ENCODE measurements at regions not wholly inside any gene's neighbourhood (a gene's known extent, or its start where the extent isn't known, plus 50 kb on each side); places are given as distances from the start of the nearest gene placed in this dataset.

DNA sequence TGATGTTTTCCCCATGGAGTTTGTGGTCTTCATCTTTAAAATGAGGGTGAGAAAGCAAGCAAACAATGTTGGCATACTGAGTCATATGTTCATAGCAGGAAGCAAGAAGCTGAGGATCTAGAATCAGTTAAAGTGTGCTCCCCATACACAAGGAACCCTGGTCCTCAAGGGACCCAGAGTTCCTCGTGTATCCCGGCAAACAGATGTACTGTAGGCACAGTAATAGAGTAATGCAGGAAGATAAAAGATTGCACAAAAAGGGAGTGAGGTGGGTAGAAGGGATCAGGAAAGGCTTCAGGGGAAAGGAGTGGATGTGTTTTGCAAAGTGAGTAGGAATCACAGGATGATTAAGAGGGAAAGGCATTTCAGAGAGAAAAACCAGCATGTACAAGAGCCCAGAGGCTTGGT lies 412.3 kb upstream of the CDH11 start:
- ChIA-PET POLR2A (ENCODE audit: unreplicated experiment) (no interaction called here), CTCF (no interaction called here)
- Histone ChIP-seq H3K79me2 (ENCODE audit: low read length) (no peaks in the 10 kb centered on the region), H2AFZ (ENCODE audit: low read length) (peak overlapping the region; percentile 58; the same call in 1 of the 2 replicates), H3K9ac (ENCODE audit: low read length) (no peak overlapping the region), H3K4me1 (ENCODE audit: insufficient read depth, low read length) (peaks cover 22% of the 10 kb centered on the region), H3K9me3 (ENCODE audit: low read length) (no peaks in the 10 kb centered on the region), H4K20me1 (ENCODE audit: low read length) (no peaks in the 10 kb centered on the region), H3K27me3 (ENCODE audit: low read length) (no peaks in the 10 kb centered on the region), H3K9me2 (replicated peaks; ENCODE audit: low read length) (0 out of 2 replicates have a peak, but pooled peaks cover 2% of the 10 kb centered on the region), H3K4me3 (ENCODE audit: low read length) (no peak overlapping the region), H3K4me2 (ENCODE audit: low read length) (peak overlapping the region; percentile 54), H3F3A (ENCODE audit: low read length, unreplicated experiment) (no peaks in the 10 kb centered on the region), H3K27ac (ENCODE audit: low read length) (peak overlapping the region; percentile 70), H3K36me3 (ENCODE audit: low read depth, low read length) (no peaks in the 10 kb centered on the region)
- DNase-seq (peak; percentile 62), ATAC-seq (peak; percentile 74)
- intact Hi-C loops (cut with micrococcal nuclease): no loop called here
- no TSS peak for BruUV-seq (replicated peaks)
- TF ChIP-seq CTCF (conservative IDR thresholded peaks at IDR 0.05; ENCODE audit: low read depth, low read length) (no peak), EZH2 (IDR thresholded peaks at IDR 0.05; ENCODE audit: low read length, unreplicated experiment) (no peak), EZH2phosphoT487 (IDR thresholded peaks at IDR 0.05; ENCODE audit: borderline replicate concordance, low read length) (no peak)

DNA sequence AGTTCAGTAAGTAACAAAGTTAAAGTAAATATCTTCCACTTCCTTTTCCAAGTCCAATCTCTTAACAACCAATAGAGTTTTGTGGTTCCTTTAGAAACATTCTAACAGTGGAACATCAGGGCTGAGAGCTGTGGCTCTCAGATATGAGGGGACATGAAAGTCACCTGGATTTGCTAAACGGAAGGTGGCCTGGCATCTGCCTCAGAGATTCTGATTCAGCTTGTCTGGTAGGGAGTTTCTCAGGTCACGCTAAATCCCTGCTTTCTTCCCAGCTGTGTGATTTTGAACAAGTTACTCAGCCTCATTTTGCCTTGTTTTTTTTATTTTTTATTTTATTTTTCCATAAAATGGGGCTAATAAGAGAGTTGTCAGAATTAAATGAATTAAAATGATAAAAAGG lies 411.0 kb upstream of the CDH11 start:
- Histone ChIP-seq H3K36me3 (ENCODE audit: low read depth, low read length) (no peaks in the 10 kb centered on the region), H3K9me2 (replicated peaks; ENCODE audit: low read length) (no peaks in the 10 kb centered on the region), H3K4me2 (ENCODE audit: low read length) (no peak overlapping the region), H3F3A (ENCODE audit: low read length, unreplicated experiment) (no peaks in the 10 kb centered on the region), H3K4me3 (ENCODE audit: low read length) (no peak overlapping the region), H3K9ac (ENCODE audit: low read length) (no peak overlapping the region), H3K27ac (ENCODE audit: low read length) (no peak overlapping the region), H4K20me1 (ENCODE audit: low read length) (no peaks in the 10 kb centered on the region), H3K9me3 (ENCODE audit: low read length) (no peaks in the 10 kb centered on the region), H3K27me3 (ENCODE audit: low read length) (no peaks in the 10 kb centered on the region), H2AFZ (ENCODE audit: low read length) (no peak overlapping the region), H3K79me2 (ENCODE audit: low read length) (no peaks in the 10 kb centered on the region), H3K4me1 (ENCODE audit: insufficient read depth, low read length) (peaks cover 15% of the 10 kb centered on the region)
- TF ChIP-seq EZH2phosphoT487 (IDR thresholded peaks at IDR 0.05; ENCODE audit: borderline replicate concordance, low read length): no peak
- no peak for TF ChIP-seq EZH2 (IDR thresholded peaks at IDR 0.05; ENCODE audit: low read length, unreplicated experiment)
- no peak for TF ChIP-seq CTCF (conservative IDR thresholded peaks at IDR 0.05; ENCODE audit: low read depth, low read length)
- no peak for DNase-seq
- ChIA-PET POLR2A (ENCODE audit: unreplicated experiment) (no interaction called here), CTCF (no interaction called here)
- no TSS peak for BruUV-seq (replicated peaks)
- intact Hi-C loops (cut with micrococcal nuclease): no loop called here
- no peak for ATAC-seq

- intact Hi-C loops (cut with micrococcal nuclease): no loop called here
- no peaks in the 10 kb centered on the region for H3K79me2 ChIP-seq (ENCODE audit: low read length)
- ATAC-seq: no peak
- no peaks in the 10 kb centered on the region for H3K9me3 ChIP-seq (ENCODE audit: low read length)
- no peak overlapping the region for H3K4me3 ChIP-seq (ENCODE audit: low read length)
- ChIA-PET CTCF (no interaction called here), POLR2A (ENCODE audit: unreplicated experiment) (no interaction called here)
- no peak for TF ChIP-seq CTCF (conservative IDR thresholded peaks at IDR 0.05; ENCODE audit: low read depth, low read length)
- no peak for TF ChIP-seq EZH2phosphoT487 (IDR thresholded peaks at IDR 0.05; ENCODE audit: borderline replicate concordance, low read length)
- TF ChIP-seq EZH2 (IDR thresholded peaks at IDR 0.05; ENCODE audit: low read length, unreplicated experiment): no peak
- H3F3A ChIP-seq (ENCODE audit: low read length, unreplicated experiment): no peaks in the 10 kb centered on the region
- no peak overlapping the region for H2AFZ ChIP-seq (ENCODE audit: low read length)
- peaks cover 15% of the 10 kb centered on the region for H3K4me1 ChIP-seq (ENCODE audit: insufficient read depth, low read length)
- H4K20me1 ChIP-seq (ENCODE audit: low read length): no peaks in the 10 kb centered on the region
- no peak overlapping the region for H3K9ac ChIP-seq (ENCODE audit: low read length)
- H3K27me3 ChIP-seq (ENCODE audit: low read length): no peaks in the 10 kb centered on the region
- no TSS peak for BruUV-seq (replicated peaks)
- H3K4me2 ChIP-seq (ENCODE audit: low read length): no peak overlapping the region
- H3K9me2 ChIP-seq (replicated peaks; ENCODE audit: low read length): no peaks in the 10 kb centered on the region
- no peaks in the 10 kb centered on the region for H3K36me3 ChIP-seq (ENCODE audit: low read depth, low read length)
- DNase-seq: no peak
- no peak overlapping the region for H3K27ac ChIP-seq (ENCODE audit: low read length)
These were observed 410.4 kb upstream of the CDH11 start for GRCh38 chr16:65532258-65532657.
